GM12873 (cell line): ENCODE measurements at regions not wholly inside any gene's neighbourhood (a gene's known extent, or its start where the extent isn't known, plus 50 kb on each side); places are given as distances from the start of the nearest gene placed in this dataset.

Experiments used
- CTCF ChIP-seq: IDR thresholded peaks from 2 replicates; pipeline ENCODE4 v1.5.1; 2012; ENCODE audit warnings: low read depth, mild to moderate bottlenecking, moderate library complexity, low read length, control low read depth; ENCODE audit not compliant: insufficient read depth; ENCODE audit errors: missing control alignments

- TF ChIP-seq CTCF, result no peak
These were observed 501.9 kb upstream of the ZFP42 start for GRCh38 chr4:187493661-187494060.

GRCh38 chr4:187499956-187500355, 495.6 kb upstream of the ZFP42 start:
- no peak for TF ChIP-seq CTCF

GRCh38 chr4:187500796-187501195, 494.8 kb upstream of the ZFP42 start:
- TF ChIP-seq CTCF, result no peak

GRCh38 chr4:187501731-187502130, 493.8 kb upstream of the ZFP42 start:
- no peak for TF ChIP-seq CTCF

- no peak for TF ChIP-seq CTCF
These were observed 490.4 kb upstream of the ZFP42 start for GRCh38 chr4:187504974-187505797.

GRCh38 chr4:187516224-187516623, 479.3 kb upstream of the ZFP42 start:
- TF ChIP-seq CTCF, result no peak

GRCh38 chr4:187541666-187542065, 453.9 kb upstream of the ZFP42 start:
- no peak for TF ChIP-seq CTCF
